DLD1 (cell line): ENCODE measurements at regions not wholly inside any gene's neighbourhood (a gene's known extent, or its start where the extent isn't known, plus 50 kb on each side); places are given as distances from the start of the nearest gene placed in this dataset.

Source experiments
- in situ Hi-C: cut with HindIII; loops from 2 replicates; pipeline ENCODE4 v1.10.0; 2017; ENCODE audit warnings: low sequenced_read_pairs

GRCh38 chr18:28826107-28826506 is 649.2 kb upstream of the CDH2 start:
- in situ Hi-C loops = no loop called here

DNA sequence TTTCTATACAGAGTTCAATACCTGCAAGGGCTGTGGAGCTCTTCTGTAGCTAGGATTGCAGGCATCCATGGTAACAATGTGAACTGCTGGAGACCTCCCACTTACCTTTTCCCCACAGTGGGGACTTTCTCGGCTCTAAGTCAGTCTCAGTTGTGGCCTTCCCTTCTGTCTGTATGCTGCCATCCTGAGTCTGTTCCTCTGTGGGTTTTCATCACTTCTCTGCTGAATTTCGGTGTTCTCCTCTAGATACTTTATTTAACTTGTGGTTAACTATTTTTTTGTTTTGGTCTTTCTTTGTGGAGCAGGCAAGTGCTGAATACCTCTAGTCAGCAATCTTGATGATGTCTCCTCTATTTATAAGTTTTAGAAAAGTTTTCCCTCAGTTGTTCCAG is 647.2 kb upstream of the CDH2 start:
- in situ Hi-C loops = no loop called here

GRCh38 chr18:28823506-28824182 is 646.7 kb upstream of the CDH2 start:
- in situ Hi-C loops = no loop called here

DNA sequence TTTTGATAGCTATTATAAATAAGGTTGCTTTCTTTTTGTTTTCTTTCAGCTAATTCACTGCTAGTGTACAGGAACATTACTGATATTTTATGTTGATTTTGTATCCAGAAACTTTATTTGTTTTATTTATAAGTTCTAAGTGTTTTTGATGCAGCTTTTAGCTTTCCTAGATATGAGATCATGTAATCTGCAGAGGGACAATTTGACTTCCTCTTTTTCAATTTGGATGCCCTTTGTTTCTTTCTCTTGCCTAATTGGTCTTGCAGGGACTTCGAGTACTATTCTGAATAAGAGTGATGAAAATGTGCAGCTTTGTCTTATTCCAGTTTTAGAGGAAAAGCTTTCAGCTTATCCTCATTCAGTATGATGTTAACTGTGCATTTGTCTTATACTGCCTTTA is 643.4 kb upstream of the CDH2 start:
- in situ Hi-C loops = no loop called here

- in situ Hi-C loops = no loop called here
Measured at GRCh38 chr18:28816155-28816554, 639.2 kb upstream of the CDH2 start.

DNA sequence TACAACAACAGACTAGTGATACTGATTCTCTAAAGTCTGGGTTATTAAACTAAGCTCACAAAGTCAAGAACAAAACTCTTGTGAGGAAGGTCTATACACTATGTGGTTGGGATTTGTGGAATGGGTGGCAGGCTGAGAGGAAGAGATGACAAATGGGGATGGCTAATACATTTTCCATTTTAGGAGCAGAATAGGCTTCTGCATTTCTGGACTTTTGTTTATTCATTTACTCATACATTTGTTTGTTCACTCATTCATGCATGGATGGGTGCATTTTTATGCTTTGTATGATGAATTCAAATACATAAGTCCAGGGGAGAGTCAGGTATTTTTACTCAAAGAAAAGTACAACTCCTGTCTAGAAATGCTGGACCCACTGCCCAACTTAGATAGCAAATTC is 637.4 kb upstream of the CDH2 start:
- in situ Hi-C loops = no loop called here

- in situ Hi-C loops = no loop called here
Measured at GRCh38 chr18:28808373-28808772, 631.4 kb upstream of the CDH2 start.

- in situ Hi-C loops = no loop called here
Measured at GRCh38 chr18:28805491-28805890, 628.6 kb upstream of the CDH2 start.

- in situ Hi-C loops = no loop called here
Measured at GRCh38 chr18:28804512-28805202, 627.7 kb upstream of the CDH2 start.

DNA sequence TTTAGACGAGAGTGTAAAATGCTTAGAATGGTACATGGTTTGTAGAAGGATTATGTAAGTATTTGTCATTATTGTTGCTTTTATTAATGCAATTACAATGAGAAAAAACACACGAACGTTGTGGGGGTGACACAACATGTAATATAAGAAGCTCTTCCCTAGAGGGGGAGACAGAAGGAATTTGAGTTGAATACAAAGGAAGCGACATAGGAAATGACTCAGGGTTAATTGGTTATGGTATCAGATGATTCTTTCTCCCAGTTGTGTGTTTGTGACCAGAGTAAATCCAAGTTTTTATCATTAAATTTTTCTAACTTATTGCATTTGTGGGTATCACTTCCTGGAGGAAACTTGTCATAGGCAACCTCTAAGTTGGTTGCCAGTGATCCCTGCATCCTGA is 625.6 kb upstream of the CDH2 start:
- in situ Hi-C loops = no loop called here

GRCh38 chr18:28801876-28802275 is 624.9 kb upstream of the CDH2 start:
- in situ Hi-C loops = no loop called here

DNA sequence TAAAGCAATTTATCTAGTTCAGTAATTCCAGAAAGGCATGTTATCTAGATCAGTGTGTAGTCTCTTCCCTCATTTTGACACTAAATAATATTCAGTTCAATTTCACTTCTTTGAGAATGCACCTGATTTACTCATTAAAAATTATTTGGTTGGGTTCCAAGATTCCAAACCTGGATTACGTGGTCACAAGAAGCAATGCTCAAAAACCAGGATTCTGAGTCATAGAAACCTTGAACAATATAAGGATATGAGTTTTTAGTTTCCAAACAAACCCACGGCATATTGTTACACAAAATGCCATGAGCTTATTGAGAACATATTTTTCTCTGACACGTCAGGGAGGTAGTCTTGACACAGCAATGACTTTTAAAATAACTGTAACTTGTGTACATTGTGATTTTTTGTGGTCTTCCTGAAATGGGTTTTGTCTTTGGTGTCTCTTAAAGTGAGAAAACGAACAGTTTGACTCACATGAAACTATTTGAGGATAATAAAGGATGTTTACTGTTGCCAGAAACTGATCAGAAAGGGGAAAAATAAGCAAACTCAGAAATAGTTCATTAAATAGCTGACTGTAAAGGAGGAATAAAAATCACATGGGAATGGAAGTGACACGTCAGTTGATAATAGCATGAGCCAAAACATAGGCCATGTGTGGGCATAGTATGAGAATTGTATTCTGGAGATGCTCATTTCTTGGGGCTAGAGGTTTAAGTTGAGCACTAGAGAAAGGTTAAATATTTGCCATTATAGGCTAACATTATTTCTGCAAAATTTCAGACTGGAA is 617.7 kb upstream of the CDH2 start:
- in situ Hi-C loops = no loop called here

DNA sequence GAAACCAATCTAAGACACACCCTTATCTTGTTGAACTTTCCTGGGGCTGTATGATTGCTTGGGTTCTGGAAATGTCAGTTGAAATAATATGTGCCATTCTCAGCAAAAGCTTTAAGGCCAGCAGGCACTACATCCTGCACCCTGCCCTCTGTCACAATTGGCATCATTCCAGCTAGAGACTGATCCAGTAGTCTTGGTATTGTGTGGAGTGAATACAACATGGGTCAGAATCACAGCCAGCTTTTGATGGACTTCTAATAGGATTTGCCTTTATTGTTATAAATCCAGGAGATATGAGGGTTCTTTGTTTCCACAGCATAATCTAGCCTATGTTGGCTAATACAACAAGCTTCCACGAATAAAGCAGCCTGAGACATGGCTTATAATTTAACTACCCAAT is 617.0 kb upstream of the CDH2 start:
- in situ Hi-C loops = no loop called here

GRCh38 chr18:28792404-28793086 is 615.6 kb upstream of the CDH2 start:
- in situ Hi-C loops = no loop called here

DNA sequence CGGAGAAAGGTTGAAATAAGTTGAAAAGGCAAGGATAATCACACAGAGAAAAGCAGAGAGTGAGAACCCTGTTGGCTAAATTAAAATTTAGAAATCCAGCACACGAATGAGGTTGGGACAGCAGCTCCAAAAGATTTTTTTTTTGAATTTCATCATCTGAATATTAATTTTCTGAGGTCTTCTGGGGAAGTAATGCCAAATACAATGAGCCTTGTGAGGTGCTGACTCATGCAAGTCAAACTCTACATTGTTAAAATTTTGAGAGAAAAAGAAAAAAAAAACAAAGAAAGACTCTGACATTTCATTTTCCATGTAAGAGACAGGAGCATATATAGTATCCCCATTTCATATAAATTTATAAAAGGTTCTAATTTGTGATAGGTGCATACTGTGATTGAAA is 614.2 kb upstream of the CDH2 start:
- in situ Hi-C loops = no loop called here

DNA sequence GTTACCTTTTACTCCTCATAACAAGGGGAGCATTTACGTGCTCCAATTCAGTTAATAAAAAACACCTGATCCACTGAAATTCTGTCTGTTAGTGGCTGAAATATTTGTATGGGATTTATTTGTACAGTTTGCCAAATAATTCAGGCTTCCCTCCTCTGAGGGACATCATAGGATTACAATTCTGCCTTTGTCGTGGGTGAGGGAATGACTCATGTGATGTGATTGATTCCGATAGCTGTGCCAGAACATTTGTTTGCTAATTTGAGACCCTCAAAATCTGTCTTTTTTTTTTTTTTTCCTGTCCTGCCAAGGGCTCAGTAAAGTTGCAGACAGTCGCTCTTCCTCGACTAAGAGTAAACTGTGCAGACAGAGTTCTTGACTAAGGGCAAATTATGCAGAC is 612.6 kb upstream of the CDH2 start:
- in situ Hi-C loops = no loop called here

DNA sequence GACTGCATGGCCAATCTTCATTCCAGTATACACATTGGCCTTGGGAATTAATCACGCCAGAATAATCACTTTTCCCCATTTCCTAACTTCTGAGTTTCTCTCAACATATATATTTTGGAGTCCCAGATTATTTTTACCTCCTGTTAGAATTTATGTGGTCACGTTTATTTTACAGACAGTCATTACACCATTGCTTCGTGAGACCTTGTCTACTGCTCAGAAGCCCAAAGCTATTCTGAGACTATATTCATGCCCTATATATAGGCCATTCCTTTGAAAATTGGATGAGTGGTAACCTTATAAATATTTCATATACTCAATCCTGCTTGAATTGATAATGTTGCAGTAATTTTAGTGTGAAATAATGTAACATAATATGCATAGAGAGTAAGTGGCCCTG is 610.0 kb upstream of the CDH2 start:
- in situ Hi-C loops = no loop called here

DNA sequence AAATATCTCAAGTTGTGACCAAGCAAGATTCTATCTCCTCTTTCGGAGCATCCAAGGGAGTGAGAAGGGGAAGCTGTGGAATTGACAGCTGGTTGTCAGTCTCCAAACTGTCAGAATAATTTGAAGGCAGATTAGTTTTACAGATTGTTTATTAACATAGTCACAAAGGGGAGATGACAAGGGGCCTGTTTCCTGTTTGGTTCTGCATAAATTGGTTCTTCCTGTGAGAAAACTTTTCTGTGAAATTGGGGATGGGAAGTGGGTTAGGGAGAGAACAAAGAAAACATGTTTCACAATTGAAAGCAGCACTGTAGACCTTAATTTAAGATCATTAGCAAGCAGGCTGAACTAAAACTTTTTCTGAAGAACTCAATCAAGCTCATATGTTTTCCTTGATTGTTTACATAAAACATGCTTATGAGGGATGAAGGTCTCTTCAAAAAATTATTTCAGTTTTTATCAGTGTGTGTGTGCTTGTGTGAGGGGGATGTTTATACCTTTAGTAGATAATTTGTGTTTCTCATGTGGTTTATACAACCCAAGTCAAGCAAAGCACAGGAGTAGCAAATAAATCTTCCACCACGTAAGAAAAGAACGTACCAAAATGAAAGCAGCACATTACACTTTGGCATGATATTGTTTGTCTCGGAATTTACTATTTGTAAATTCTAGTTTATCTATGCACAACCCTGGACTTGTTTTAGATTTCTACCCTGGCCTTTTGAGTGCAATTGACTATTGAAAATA is 604.9 kb upstream of the CDH2 start:
- in situ Hi-C loops = no loop called here

DNA sequence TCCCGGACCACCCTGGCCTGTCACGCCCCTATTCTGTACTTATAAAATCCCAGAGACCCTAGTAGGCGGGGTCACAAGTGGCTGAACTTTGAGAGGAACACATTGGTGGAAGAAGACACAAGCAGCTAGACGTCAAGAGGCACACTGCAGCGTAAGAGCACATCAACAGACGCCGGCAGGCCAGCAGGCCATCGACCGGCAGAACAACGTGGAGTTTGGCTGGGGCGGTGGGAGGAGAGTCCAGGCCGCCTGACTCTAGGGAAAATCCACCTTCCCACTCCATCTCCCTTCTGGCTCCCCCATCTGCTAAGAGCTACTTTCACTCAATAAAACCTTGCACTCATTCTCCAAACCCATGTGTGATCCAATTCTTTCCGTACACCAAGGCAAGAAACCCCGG is 601.8 kb upstream of the CDH2 start:
- in situ Hi-C loops = no loop called here

GRCh38 chr18:28777756-28778155 is 600.8 kb upstream of the CDH2 start:
- in situ Hi-C loops = no loop called here

- in situ Hi-C loops = no loop called here
Measured at GRCh38 chr18:28771849-28772248, 594.9 kb upstream of the CDH2 start.
